Endothelial cell of umbilical vein (primary cell): ENCODE measurements at regions not wholly inside any gene's neighbourhood (a gene's known extent, or its start where the extent isn't known, plus 50 kb on each side); places are given as distances from the start of the nearest gene placed in this dataset.

Experiments used
- BruUV-seq: library from RNA; stranded (reverse); fragments of 400-500 nt; replicated peaks from 2 replicates; lab custom pipeline; 2021; lab: Mats Ljungman, UMichigan
- CTCF ChIA-PET: fragments of 300-600, 350-600 bp; sonication (Branson Sonifier 250); formaldehyde crosslinking; loops from one replicate; lab custom pipeline; 2021; ENCODE audit warnings: antibody characterized with exemption, inconsistent platforms; lab: Charles Lee
- POLR2A ChIA-PET: fragments of 300-600, 350-600 bp; sonication (Branson Sonifier 250); formaldehyde crosslinking; loops from one replicate; lab custom pipeline; 2021; ENCODE audit warnings: antibody characterized with exemption, inconsistent platforms; lab: Charles Lee
- DNase-seq: peaks from one replicate; pipeline ENCODE4 v3.0.0-alpha.2; 2011; ENCODE audit warnings: low read depth, low spot score
- FAIRE-seq: peaks from 2 replicates; lab custom pipeline; 2011; peaks lifted over from hg19 to GRCh38; lab: Jason Lieb, UNC
- H2AFZ ChIP-seq: 2 replicates; pipeline ENCODE4 v1.6.0; 2012; ENCODE audit warnings: low read depth, low read length, control low read depth, inconsistent platforms
- H3K27ac ChIP-seq: 2 replicates; pipeline ENCODE4 v1.5.1; 2011; ENCODE audit warnings: low read depth, mild to moderate bottlenecking, control low read depth, low read length, moderate library complexity; ENCODE audit not compliant: insufficient read depth
- H3K27me3 ChIP-seq, 2 experiments: 2 replicates each; pipeline versions ENCODE4 v1.6.0 to v1.6.1; 2011; ENCODE audit warnings: low read length in 2 of 2, mixed read lengths in 1 of 2; ENCODE audit not compliant: control insufficient read depth in 2 of 2, insufficient read depth in 2 of 2
- H3K36me3 ChIP-seq, 2 experiments: 2 replicates in 1 of 2; 3 replicates in 1 of 2; pipeline ENCODE4 v1.5.1; 2011; ENCODE audit warnings: low read length in 2 of 2, mild to moderate bottlenecking in 1 of 2, moderate library complexity in 1 of 2; ENCODE audit not compliant: control insufficient read depth in 2 of 2, insufficient read depth in 2 of 2; ENCODE audit errors: extremely low read depth in 1 of 2
- H3K4me1 ChIP-seq: 3 replicates; pipeline ENCODE4 v1.5.1; 2011; ENCODE audit warnings: mild to moderate bottlenecking, low read length; ENCODE audit not compliant: control insufficient read depth, insufficient read depth; ENCODE audit errors: extremely low read depth
- H3K4me2 ChIP-seq: 2 replicates; pipeline ENCODE4 v1.6.1; 2011; ENCODE audit warnings: low read length, control low read depth, mixed read lengths; ENCODE audit not compliant: insufficient read depth
- H3K4me3 ChIP-seq, 3 experiments: fragments of 200-600 bp in 1 of 3; sonication (generic), shearing (Covaris generic) in 1 of 3; replicated peaks in 1 of 3; 2 replicates each; pipeline ENCODE4 v1.5.1; 2011 to 2016; ENCODE audit warnings: control low read depth in 3 of 3, low read length in 3 of 3, mild to moderate bottlenecking in 2 of 3, inconsistent platforms in 1 of 3, low read depth in 1 of 3, moderate library complexity in 1 of 3; ENCODE audit not compliant: insufficient read depth in 1 of 3
- H3K79me2 ChIP-seq: 2 replicates; pipeline ENCODE4 v1.6.0; 2012; ENCODE audit warnings: low read length, inconsistent platforms; ENCODE audit not compliant: control insufficient read depth, insufficient read depth
- H3K9ac ChIP-seq: replicated peaks from 2 replicates; pipeline ENCODE3; 2011; ENCODE audit warnings: low read length, control low read depth; ENCODE audit not compliant: insufficient read depth; ENCODE audit errors: extremely low read depth
- H3K9me1 ChIP-seq: replicated peaks from 3 replicates; pipeline ENCODE4 v1.6.0; 2011; ENCODE audit warnings: mild to moderate bottlenecking, low read length; ENCODE audit not compliant: control insufficient read depth, insufficient read depth; ENCODE audit errors: extremely low read depth
- H3K9me3 ChIP-seq: replicated peaks from 2 replicates; pipeline ENCODE4 v1.5.1; 2012; ENCODE audit warnings: low read length, inconsistent platforms; ENCODE audit not compliant: control insufficient read depth, insufficient read depth
- H4K20me1 ChIP-seq: replicated peaks from 2 replicates; pipeline ENCODE3; 2011; ENCODE audit warnings: mild to moderate bottlenecking, low read length; ENCODE audit not compliant: control insufficient read depth, insufficient read depth; ENCODE audit errors: extremely low read depth
- CTCF ChIP-seq, 2 donors: IDR thresholded peaks; 1 replicate in 1 of 2; 2 replicates in 1 of 2; pipeline ENCODE4 v1.5.1; 2011; ENCODE audit warnings: low read length in 2 of 2, mild to moderate bottlenecking in 2 of 2, moderate library complexity in 2 of 2, control low read depth in 1 of 2, inconsistent platforms in 1 of 2, low read depth in 1 of 2; ENCODE audit not compliant: insufficient read depth in 1 of 2; ENCODE audit errors: extremely low read depth in 1 of 2
- EZH2 ChIP-seq: IDR thresholded peaks from 2 replicates; pipeline ENCODE4 v1.6.1; 2012; ENCODE audit warnings: borderline replicate concordance, low read depth, mild to moderate bottlenecking, moderate library complexity, low read length, inconsistent platforms; ENCODE audit not compliant: severe bottlenecking
- FOS ChIP-seq: IDR thresholded peaks from 2 replicates; pipeline ENCODE4 v1.6.1; 2011; ENCODE audit warnings: mild to moderate bottlenecking, low read length, moderate library complexity, borderline replicate concordance; ENCODE audit not compliant: insufficient read depth
- GATA2 ChIP-seq: IDR thresholded peaks from 2 replicates; pipeline ENCODE4 v1.7.0; 2011; ENCODE audit warnings: low read depth, mild to moderate bottlenecking, moderate library complexity, mixed read lengths, low read length; ENCODE audit not compliant: insufficient read length, insufficient read depth
- JUN ChIP-seq: IDR thresholded peaks from 2 replicates; pipeline ENCODE4 v1.6.1; 2011; ENCODE audit warnings: borderline replicate concordance, low read depth; ENCODE audit not compliant: insufficient read length, insufficient read depth
- dilution Hi-C: fragments of 300-500 bp; cut with MboI; formaldehyde crosslinking; loops from one replicate; pipeline ENCODE4 v1.15.0; 2019; ENCODE audit warnings: low sequenced_read_pairs; ENCODE audit not compliant: extremely low pct_ligation_motif_present
- intact Hi-C: fragments of 100-400 bp; cut with micrococcal nuclease; formaldehyde crosslinking; loops from one replicate; pipeline ENCODE4 v1.10.0; 2022

- Histone ChIP-seq H3K9me3 (no peaks in the 10 kb centered on the region), H3K36me3 (no peaks in the 10 kb centered on the region), H3K9me1 (no peaks in the 10 kb centered on the region), H3K4me1 (peaks cover 10% of the 10 kb centered on the region), H4K20me1 (no peaks in the 10 kb centered on the region), H3K27ac (no peak overlapping the region), H3K9ac (no peak overlapping the region), H3K27me3 (no peaks in the 10 kb centered on the region), H3K4me3 (no peak overlapping the region), H2AFZ (no peak overlapping the region), H3K79me2 (no peaks in the 10 kb centered on the region), H3K4me2 (peak overlapping the region; percentile 62)
- TF ChIP-seq JUN (peak; percentile 33), FOS (peak; percentile 72), GATA2 (no peak), CTCF (IDR thresholded peaks at IDR 0.05; ENCODE audit: extremely low read depth in 1 of 2, insufficient read depth in 1 of 2, low read depth in 1 of 2, low read length in 2 of 2) (no peak)
- ChIA-PET POLR2A (no interaction called here), CTCF (no interaction called here)
- dilution Hi-C loops (no loop called here), intact Hi-C loops (no loop called here)
- BruUV-seq: no TSS peak
- DNase-seq: peak; percentile 48
- FAIRE-seq: no peak
Measured at GRCh38 chr7:84904561-84904960, 282.3 kb downstream of the SEMA3D start.

DNA sequence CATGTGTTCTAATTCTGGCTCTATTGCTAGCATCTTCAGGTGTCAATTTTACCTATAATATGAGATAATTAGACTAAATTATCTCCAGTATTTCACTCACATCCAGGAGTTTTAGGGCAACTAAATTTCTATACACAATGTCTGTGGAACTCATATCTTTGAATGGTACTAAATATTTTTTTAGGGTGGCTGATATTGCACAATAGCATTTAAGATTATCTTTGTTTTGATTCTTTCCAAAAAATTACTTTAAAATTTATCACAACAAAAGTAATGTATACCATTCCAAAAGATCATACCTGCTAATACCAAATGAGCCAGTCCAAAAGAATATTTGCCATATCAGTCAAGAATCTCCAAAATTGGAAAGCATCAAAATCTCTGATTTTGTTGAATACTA, 285.5 kb downstream of the SEMA3D start:
- H3K79me2 ChIP-seq: no peaks in the 10 kb centered on the region
- dilution Hi-C loops: no loop called here
- no peaks in the 10 kb centered on the region for H3K9me1 ChIP-seq
- FAIRE-seq: no peak
- H3K4me3 ChIP-seq: no peak overlapping the region
- H3K27ac ChIP-seq: no peak overlapping the region
- intact Hi-C loops: no loop called here
- POLR2A ChIA-PET: no interaction called here
- H3K9ac ChIP-seq: no peak overlapping the region
- H3K9me3 ChIP-seq: no peaks in the 10 kb centered on the region
- H3K4me1 ChIP-seq: peaks cover 10% of the 10 kb centered on the region
- H2AFZ ChIP-seq: no peak overlapping the region
- no peak overlapping the region for H3K4me2 ChIP-seq
- no peaks in the 10 kb centered on the region for H3K27me3 ChIP-seq
- no peak for TF ChIP-seq EZH2
- H3K36me3 ChIP-seq: no peaks in the 10 kb centered on the region
- CTCF ChIA-PET: no interaction called here
- no peak for DNase-seq
- H4K20me1 ChIP-seq: no peaks in the 10 kb centered on the region
- BruUV-seq: no TSS peak
